NCI-H1436 (cell line): ENCODE measurements at regions not wholly inside any gene's neighbourhood (a gene's known extent, or its start where the extent isn't known, plus 50 kb on each side); places are given as distances from the start of the nearest gene placed in this dataset.
"Not testable (repeated sequence)": the region's sequence is repeated elsewhere in the genome, so short reads cannot be mapped to it uniquely, and the experiment has no call there.

ENCODE experiments used
- DNase-seq: peaks from one replicate; lab custom pipeline; 2025; lab: John Stamatoyannopoulos, UW

GRCh38 chr17:49898366-49899190, 50.7 kb upstream of the TAC4 start:
- no peak for DNase-seq

- no peak for DNase-seq
Observed at GRCh38 chr17:49899191-49899485, 51.3 kb upstream of the TAC4 start.

GRCh38 chr17:49899588-49899987, 51.7 kb upstream of the TAC4 start:
- DNase-seq, result no peak

- DNase-seq, result not testable (repeated sequence)
Observed at GRCh38 chr17:49900801-49901200, 52.9 kb upstream of the TAC4 start.

GRCh38 chr17:49901460-49902331, 53.8 kb upstream of the TAC4 start:
- peak; percentile 28 for DNase-seq

GRCh38 chr17:49903523-49903922, 55.7 kb upstream of the TAC4 start:
- DNase-seq, result no peak

GRCh38 chr17:49904893-49905292, 57.0 kb upstream of the TAC4 start:
- no peak for DNase-seq

- no peak for DNase-seq
Observed at GRCh38 chr17:49906531-49907136, 58.8 kb upstream of the TAC4 start.

- DNase-seq, result no peak
Observed at GRCh38 chr17:49907279-49907678, 59.4 kb upstream of the TAC4 start.

GRCh38 chr17:49908782-49909714, 59.9 kb upstream of the DLX4 start:
- DNase-seq, result no peak

GRCh38 chr17:49910094-49910857, 58.7 kb upstream of the DLX4 start:
- no peak for DNase-seq

GRCh38 chr17:49910858-49911204, 58.2 kb upstream of the DLX4 start:
- DNase-seq, result no peak

- no peak for DNase-seq
Observed at GRCh38 chr17:49911719-49912118, 57.3 kb upstream of the DLX4 start.

- DNase-seq, result no peak
Observed at GRCh38 chr17:49913226-49914095, 55.5 kb upstream of the DLX4 start.

- DNase-seq, result peak; percentile 64
Observed at GRCh38 chr17:49914096-49914490, 54.9 kb upstream of the DLX4 start.

GRCh38 chr17:49914664-49915063, 54.3 kb upstream of the DLX4 start:
- no peak for DNase-seq

GRCh38 chr17:49915260-49915659, 53.7 kb upstream of the DLX4 start:
- no peak for DNase-seq

- no peak for DNase-seq
Observed at GRCh38 chr17:49915670-49916069, 53.3 kb upstream of the DLX4 start.

GRCh38 chr17:49916854-49917515, 52.0 kb upstream of the DLX4 start:
- no peak for DNase-seq

GRCh38 chr17:49918591-49918990, 50.4 kb upstream of the DLX4 start:
- no peak for DNase-seq
